PC-9 (cell line): ENCODE measurements at regions not wholly inside any gene's neighbourhood (a gene's known extent, or its start where the extent isn't known, plus 50 kb on each side); places are given as distances from the start of the nearest gene placed in this dataset.

ENCODE experiments used
- BruUV-seq: library from RNA; stranded (reverse); fragments of 400-500 nt; replicated peaks from 2 replicates; lab custom pipeline; 2021; lab: Mats Ljungman, UMichigan
- CTCF ChIA-PET: fragments of 300-600 bp; sonication (Branson Sonifier 250); formaldehyde crosslinking; loops from one replicate; lab custom pipeline; 2022; ENCODE audit warnings: antibody characterized with exemption; lab: Charles Lee
- POLR2A ChIA-PET: fragments of 300-600 bp; sonication (Branson Sonifier 250); formaldehyde crosslinking; loops from one replicate; lab custom pipeline; 2022; ENCODE audit warnings: antibody characterized with exemption; ENCODE audit not compliant: unreplicated experiment; lab: Charles Lee
- DNase-seq, 2 experiments: peaks; one replicate each; pipeline versions ENCODE4 v3.0.0 to v3.0.0-alpha.2; 2015 to 2022; ENCODE audit warnings: mixed read lengths in 1 of 2
- H2AFZ ChIP-seq: fragments of 200-600 bp; sonication (generic); 2 replicates; pipeline ENCODE4 v1.8.1; 2017; ENCODE audit warnings: antibody characterized with exemption
- H3F3A ChIP-seq: fragments of 200-600 bp; sonication (generic); 2 replicates; pipeline ENCODE4 v1.8.1; 2017; ENCODE audit warnings: antibody characterized with exemption, mild to moderate bottlenecking, low read depth; ENCODE audit not compliant: insufficient read depth
- H3K27ac ChIP-seq: fragments of 200-600 bp; sonication (generic); 2 replicates; pipeline ENCODE4 v1.6.1; 2016; ENCODE audit warnings: mixed run types
- H3K27me3 ChIP-seq: fragments of 200-600 bp; sonication (generic); 2 replicates; pipeline ENCODE4 v1.6.1; 2016; ENCODE audit warnings: low read depth, mixed run types; ENCODE audit not compliant: insufficient read depth
- H3K36me3 ChIP-seq: fragments of 200-600 bp; sonication (generic); 2 replicates; pipeline ENCODE4 v1.6.1; 2016; ENCODE audit warnings: low read depth, mixed run types
- H3K4me1 ChIP-seq: fragments of 200-600 bp; sonication (generic); replicated peaks from 2 replicates; pipeline ENCODE4 v1.6.1; 2016; ENCODE audit warnings: mixed run types; ENCODE audit not compliant: insufficient read depth
- H3K4me2 ChIP-seq: fragments of 200-600 bp; sonication (generic); 2 replicates; pipeline ENCODE4 v1.6.1; 2017; ENCODE audit warnings: mixed run types
- H3K4me3 ChIP-seq: fragments of 200-600 bp; sonication (generic); 2 replicates; pipeline ENCODE4 v1.6.1; 2016; ENCODE audit warnings: mixed run types
- H3K79me2 ChIP-seq: fragments of 200-600 bp; sonication (generic); 2 replicates; pipeline ENCODE4 v1.6.1; 2017; ENCODE audit warnings: low read depth, mixed run types
- H3K9me2 ChIP-seq: fragments of 200-600 bp; sonication (generic); 2 replicates; pipeline ENCODE4 v1.8.1; 2017; ENCODE audit warnings: mild to moderate bottlenecking; ENCODE audit not compliant: insufficient read depth
- H3K9me3 ChIP-seq: fragments of 200-600 bp; sonication (generic); 2 replicates; pipeline ENCODE4 v1.8.1; 2016; ENCODE audit warnings: low read depth; ENCODE audit not compliant: insufficient read depth
- H4K20me1 ChIP-seq: fragments of 200-600 bp; sonication (generic); 2 replicates; pipeline ENCODE4 v1.8.1; 2017; ENCODE audit not compliant: insufficient read depth
- EZH2 ChIP-seq: fragments of 200-600 bp; sonication (generic); IDR thresholded peaks from 2 replicates; pipeline ENCODE4 v1.8.0; 2017; ENCODE audit warnings: antibody characterized with exemption, low read depth
- intact Hi-C: fragments of 100-400 bp; cut with micrococcal nuclease; formaldehyde crosslinking; loops from one replicate; pipeline ENCODE4 v1.10.0; 2022; ENCODE audit not compliant: unreplicated experiment
- TF ChIP-seq, protein P1 (sequence below): fragments of 200-600 bp; sonication (generic); conservative IDR thresholded peaks from 2 replicates; pipeline ENCODE4 v1.6.1; 2017; ENCODE audit warnings: mixed run types, antibody characterized with exemption, mild to moderate bottlenecking, moderate library complexity

DNA sequence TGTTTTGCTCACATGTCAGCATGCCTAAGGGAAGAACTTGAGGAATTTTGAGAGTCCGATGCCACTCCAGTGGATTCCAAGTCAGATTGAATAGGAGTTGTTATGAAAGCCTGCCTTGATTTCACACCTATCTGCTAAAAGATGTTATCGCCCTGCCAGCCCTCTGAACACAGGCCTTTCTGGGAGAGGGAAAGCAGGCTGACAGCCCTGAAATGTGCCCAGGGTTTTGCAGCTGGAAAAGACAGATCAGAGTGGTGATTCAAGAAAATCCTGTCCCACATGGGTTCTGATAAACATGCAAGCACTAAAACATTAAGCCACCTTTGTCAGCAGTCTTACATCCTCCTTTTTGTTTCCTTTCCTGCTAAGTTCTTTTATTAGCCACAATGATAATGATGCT lies 1752.9 kb upstream of the CELF4 start:
- Histone ChIP-seq H3K9me3 (no peaks in the 10 kb centered on the region), H3K4me3 (no peak overlapping the region), H2AFZ (no peak overlapping the region), H3K9me2 (no peaks in the 10 kb centered on the region), H3K27ac (no peak overlapping the region), H3K79me2 (no peaks in the 10 kb centered on the region), H4K20me1 (no peaks in the 10 kb centered on the region), H3K4me1 (no peaks in the 10 kb centered on the region), H3K4me2 (no peak overlapping the region), H3K36me3 (no peaks in the 10 kb centered on the region), H3K27me3 (no peaks in the 10 kb centered on the region), H3F3A (no peaks in the 10 kb centered on the region)
- TF ChIP-seq, protein P1, sequence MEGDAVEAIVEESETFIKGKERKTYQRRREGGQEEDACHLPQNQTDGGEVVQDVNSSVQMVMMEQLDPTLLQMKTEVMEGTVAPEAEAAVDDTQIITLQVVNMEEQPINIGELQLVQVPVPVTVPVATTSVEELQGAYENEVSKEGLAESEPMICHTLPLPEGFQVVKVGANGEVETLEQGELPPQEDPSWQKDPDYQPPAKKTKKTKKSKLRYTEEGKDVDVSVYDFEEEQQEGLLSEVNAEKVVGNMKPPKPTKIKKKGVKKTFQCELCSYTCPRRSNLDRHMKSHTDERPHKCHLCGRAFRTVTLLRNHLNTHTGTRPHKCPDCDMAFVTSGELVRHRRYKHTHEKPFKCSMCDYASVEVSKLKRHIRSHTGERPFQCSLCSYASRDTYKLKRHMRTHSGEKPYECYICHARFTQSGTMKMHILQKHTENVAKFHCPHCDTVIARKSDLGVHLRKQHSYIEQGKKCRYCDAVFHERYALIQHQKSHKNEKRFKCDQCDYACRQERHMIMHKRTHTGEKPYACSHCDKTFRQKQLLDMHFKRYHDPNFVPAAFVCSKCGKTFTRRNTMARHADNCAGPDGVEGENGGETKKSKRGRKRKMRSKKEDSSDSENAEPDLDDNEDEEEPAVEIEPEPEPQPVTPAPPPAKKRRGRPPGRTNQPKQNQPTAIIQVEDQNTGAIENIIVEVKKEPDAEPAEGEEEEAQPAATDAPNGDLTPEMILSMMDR: no peak
- TF ChIP-seq EZH2: no peak
- no peak for DNase-seq
- CTCF ChIA-PET: no interaction called here
- POLR2A ChIA-PET: no interaction called here
- BruUV-seq: no TSS peak
- intact Hi-C loops: no loop called here

DNA sequence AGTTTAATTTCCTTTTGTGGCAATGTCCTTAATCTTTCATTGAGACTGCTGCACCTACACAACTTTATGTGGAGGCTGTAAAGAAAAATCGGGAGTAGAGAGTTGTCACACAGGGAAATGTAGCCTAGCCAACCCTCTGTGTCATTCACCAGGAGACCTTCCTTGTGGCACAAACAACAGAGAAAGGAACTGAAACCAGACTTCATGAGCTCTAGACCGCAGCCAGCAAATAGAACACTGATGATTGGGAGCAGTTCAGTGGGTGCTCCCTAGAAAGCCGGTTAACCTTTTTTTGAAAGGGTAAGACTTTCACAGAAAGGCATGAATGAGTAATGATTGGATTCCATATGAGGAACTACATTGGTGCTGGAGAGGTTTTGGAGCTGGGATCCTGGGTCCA lies 1752.4 kb upstream of the CELF4 start:
- Histone ChIP-seq H3K4me3 (no peak overlapping the region), H3K36me3 (no peaks in the 10 kb centered on the region), H3K4me1 (no peaks in the 10 kb centered on the region), H3K27me3 (no peaks in the 10 kb centered on the region), H3K9me2 (no peaks in the 10 kb centered on the region), H3K9me3 (no peaks in the 10 kb centered on the region), H3K79me2 (no peaks in the 10 kb centered on the region), H2AFZ (no peak overlapping the region), H3F3A (no peaks in the 10 kb centered on the region), H3K4me2 (no peak overlapping the region), H3K27ac (no peak overlapping the region), H4K20me1 (no peaks in the 10 kb centered on the region)
- BruUV-seq: no TSS peak
- CTCF ChIA-PET: no interaction called here
- DNase-seq: no peak
- TF ChIP-seq, protein P1: no peak
- TF ChIP-seq EZH2: no peak
- intact Hi-C loops: no loop called here
- POLR2A ChIA-PET: no interaction called here

DNA sequence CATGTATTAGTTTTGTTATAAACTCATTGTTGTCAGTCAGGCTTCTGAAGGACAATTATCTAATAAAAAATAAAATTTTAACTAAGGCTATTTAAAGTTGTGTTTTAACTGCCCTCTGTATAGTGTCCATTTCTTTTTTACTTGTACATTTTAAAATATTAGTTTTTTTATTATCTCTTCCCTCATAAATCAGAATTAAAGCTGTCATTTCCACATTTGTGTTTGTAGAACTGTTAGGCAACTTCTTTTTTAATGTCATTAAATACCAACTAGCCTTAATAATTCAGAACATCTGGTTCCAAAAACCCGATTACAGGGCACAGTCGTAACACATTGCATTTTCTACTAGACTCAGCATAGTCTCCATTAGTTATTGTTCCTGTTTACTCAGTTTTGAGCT lies 1749.0 kb upstream of the CELF4 start:
- Histone ChIP-seq H3F3A (no peaks in the 10 kb centered on the region), H2AFZ (no peak overlapping the region), H3K9me3 (no peaks in the 10 kb centered on the region), H3K27ac (no peak overlapping the region), H3K4me3 (no peak overlapping the region), H3K36me3 (no peaks in the 10 kb centered on the region), H4K20me1 (no peaks in the 10 kb centered on the region), H3K27me3 (no peaks in the 10 kb centered on the region), H3K9me2 (no peaks in the 10 kb centered on the region), H3K4me1 (no peaks in the 10 kb centered on the region), H3K79me2 (no peaks in the 10 kb centered on the region), H3K4me2 (no peak overlapping the region)
- DNase-seq: no peak
- intact Hi-C loops: no loop called here
- CTCF ChIA-PET: no interaction called here
- no peak for TF ChIP-seq EZH2
- TF ChIP-seq, protein P1: no peak
- BruUV-seq: no TSS peak
- POLR2A ChIA-PET: no interaction called here
